NCI-H69 (cell line): ENCODE measurements at regions not wholly inside any gene's neighbourhood (a gene's known extent, or its start where the extent isn't known, plus 50 kb on each side); places are given as distances from the start of the nearest gene placed in this dataset.
"Not testable (repeated sequence)": the region's sequence is repeated elsewhere in the genome, so short reads cannot be mapped to it uniquely, and the experiment has no call there.

Source experiments
- DNase-seq: peaks from one replicate; lab custom pipeline; 2025; lab: John Stamatoyannopoulos, UW

DNA sequence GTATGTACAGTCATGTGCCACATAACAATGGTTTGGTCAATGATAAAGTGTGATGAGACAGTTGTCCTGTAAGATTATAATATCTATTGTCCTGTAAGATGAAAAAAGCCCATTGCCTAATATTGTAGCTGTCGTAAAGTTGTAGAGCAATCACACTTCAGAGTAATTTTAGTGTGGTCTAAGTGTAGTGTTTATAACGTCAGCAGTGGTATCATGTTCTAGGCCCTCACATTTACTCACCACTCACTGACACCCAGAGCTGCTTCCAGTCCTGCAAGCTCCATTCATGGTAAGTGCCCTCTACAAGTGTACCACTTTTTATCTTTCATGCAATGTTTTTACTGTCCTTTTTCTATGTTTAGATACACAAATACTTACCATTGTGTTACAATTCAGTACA is 259.9 kb upstream of the RAB4A start:
- DNase-seq = no peak

DNA sequence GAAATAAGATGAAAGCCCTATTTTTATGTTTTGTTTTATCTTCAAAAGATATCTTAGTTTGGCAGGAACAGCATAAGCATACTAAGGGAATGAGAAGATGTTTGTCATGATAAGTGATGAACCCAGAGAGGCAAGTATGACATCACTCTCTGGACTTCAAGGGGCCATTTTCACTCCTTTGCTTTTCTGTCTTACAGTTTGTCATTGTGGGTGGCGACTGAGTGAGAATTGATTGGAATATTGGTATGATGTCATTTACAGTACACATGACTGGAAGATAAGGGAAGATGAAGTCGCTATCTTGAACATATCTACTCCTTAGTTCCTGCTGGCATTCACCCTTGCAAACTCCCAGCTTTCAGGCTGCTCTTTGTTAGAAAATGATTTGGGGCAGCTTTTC is 258.1 kb upstream of the RAB4A start:
- no peak for DNase-seq

DNA sequence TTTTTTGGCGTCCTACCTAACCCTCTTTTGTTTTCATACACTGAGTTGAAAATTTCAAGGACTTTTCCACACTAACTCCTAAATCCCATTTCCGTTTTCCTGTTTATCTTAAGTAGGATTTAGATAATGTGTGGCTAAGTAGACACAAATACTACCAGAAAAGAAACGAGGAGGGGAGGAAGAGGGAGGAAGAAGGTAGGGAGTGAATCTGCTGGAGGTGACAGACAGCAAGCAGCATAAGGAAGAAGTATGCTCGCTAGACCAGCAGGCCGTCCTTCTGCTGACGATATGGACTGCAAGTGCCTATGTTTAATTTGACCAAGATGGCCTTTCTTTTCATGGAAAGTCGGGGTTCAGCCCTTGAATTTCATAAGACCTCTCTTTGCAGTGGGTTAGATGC is 256.9 kb upstream of the RAB4A start:
- no peak for DNase-seq

DNA sequence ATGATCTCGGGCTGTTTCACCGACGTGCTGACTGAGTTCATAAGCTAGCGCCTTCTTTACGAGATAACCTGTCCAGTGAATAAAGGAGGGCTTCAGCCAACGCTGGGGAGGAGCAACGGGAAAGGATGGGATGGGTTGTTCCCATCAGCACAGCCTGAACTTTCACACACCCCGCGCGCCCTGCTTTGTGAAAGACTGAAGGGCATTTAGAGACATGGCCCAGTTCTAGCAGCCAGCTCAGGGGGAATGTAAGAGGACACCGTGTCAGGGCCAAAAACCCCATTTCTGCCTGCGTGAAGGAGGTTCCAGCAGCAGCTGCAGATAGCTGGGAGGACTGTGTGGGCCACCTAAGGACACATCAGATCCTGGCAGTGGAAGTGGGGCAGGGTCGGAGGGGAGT is 255.1 kb upstream of the RAB4A start:
- no peak for DNase-seq

DNA sequence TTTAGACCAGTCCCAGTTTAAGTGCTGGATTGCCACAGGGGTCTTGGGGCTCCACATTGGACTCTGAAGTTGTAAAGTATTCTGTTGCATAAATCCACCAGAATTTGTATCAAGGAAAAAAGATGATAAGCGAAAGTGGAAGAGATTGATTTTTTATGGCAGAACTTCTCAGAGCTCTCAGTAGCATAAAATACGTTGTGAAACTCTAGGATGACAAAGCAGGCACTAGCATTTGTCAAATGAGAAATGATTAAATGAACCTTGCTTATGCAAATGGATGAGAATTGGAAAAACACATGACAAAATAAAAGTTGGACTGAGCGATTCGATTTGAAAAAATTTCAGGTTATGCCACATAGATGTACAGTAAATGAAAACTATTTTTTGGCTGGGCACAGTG is 253.8 kb upstream of the RAB4A start:
- DNase-seq = no peak

DNA sequence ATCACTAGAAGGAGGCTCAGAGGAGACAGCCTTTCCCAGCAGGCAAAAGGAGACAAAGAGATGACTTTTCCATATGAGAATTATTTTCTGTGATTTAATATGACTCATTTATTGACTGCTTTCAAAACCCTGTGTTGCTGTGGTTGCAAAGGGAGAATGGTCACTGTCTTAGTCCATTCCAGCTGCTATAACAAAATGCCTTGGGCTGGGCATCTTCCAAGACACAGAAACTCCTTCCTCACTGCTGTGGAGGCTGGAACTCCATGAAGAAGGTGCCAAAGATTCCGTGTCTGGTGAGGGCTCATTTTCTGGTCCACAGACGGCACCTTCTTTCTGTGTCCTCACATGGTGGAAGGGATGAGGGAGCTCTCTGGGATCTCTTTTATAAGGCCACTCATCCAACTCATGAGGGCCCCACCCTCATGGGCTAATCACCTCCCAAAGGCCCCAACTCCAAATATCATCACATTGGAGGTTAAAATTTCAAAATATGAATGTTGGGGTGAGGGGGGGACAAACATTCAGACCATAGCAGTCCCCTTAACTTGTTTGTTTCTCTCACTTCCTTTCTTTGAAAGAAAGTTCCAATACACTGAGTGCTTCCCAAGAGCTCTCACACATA is 252.1 kb upstream of the RAB4A start:
- DNase-seq = no peak

DNA sequence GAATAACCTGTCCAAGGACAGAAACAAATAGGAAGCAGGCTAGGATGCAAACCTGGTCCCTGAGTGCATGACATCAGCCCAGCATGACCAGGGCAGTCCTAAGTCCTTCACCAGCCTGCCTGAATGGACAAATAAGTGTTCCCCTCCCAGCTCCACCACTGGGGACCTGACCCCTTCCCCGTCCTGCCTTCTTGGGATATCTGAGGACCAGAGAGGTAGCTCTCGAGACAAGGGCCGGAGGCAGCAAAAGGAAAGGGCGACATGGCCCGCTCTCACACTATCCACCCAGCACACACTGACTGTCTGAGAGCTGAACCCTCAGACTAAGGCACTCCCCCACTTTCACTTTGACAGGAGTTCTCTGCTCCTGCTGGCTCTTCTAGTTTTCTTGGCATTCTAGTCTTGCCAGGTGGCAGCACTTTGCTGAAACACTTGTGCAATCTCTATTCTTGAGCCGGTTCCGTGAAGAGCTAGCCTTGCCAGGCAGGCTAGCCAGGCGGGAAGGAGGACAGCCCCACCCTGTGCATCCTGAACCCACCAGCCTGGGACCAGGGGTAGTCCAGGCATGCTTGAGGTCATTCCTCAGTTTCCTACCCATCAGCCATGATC is 251.1 kb upstream of the RAB4A start:
- DNase-seq = no peak

DNA sequence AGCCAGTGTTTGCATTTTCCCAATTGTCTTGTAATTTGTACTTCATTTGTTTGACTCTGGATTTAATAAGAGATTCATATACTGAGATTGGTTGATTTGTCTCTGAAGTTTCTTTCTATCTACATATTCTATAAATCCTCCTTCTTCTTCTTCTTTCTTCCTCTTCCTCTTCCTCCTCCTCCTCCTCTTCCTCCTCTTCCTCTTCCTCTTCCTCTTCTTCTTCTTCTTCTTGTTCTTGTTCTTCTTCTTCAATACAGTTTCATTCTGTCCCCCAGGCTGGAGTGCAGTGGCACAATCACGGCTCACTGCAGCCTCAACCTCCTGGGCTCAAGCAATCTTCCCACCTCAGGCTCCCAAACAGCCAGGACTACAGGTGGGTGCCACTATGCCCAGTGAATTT is 249.9 kb upstream of the RAB4A start:
- DNase-seq = not testable (repeated sequence)

DNA sequence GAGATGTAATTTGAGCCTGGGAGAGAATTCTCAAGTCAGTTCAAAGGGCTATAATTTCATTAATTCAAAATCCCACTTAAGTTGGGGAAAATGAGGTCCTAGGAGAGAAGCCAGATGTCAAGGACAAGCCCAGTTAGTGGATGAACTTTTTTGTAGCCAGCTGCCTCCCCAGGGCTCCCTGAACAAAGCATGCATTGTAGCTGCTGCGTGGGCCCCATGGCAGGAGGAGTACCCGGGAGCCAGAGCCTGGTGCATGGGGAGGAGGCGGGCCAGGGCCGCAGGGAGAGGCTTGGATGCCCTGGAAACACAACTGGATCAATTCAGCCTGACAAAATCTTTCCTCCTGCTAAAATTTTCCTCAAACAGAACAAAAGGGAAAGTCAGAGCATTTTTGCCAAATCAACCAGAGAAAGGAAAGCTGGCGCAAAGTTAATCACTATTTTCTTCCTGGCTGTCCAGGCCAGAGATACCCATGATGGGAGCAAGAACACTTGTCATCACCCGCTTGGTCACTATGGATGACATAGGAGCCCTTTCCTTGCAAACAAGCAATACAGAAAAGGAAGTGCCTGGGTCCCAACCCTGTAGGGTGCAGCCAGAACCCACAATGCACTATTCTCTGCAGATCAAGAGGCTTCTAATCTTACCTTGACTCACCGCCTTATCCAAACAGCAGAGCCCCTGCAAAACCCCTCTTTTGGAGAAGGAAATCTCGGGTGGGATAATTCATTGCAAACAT is 248.1 kb upstream of the RAB4A start:
- peak; percentile 48 for DNase-seq

DNA sequence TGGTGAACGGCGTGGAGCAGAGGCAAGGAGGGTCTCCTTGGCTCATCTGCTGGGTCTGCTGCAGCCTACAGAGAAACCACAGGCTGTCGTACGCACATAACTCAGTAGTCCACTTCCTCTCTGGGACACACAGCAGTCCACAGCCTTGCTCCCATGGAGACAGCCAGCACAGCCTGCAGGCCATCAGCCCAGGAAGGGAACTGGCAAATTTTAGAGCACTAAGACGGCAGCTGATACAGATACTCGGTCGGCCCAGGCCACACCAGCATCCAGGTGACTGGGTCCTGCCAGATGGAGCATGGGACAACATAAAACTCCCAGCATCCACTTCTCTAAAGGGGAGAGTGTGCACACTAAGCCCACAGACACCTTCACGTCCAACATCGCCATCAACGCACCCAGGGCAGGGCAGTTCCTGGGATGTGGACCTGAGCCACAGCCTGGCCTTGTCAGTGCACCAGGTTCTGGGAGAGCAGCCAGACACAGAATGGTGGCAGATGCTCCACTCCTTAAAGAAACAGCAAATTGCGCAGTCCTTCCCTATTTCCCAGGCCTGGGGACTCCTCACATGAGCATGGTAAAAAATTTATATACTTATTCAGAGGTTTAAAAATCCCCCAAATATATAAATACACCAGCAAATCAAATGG is 247.1 kb upstream of the RAB4A start:
- DNase-seq = no peak

DNA sequence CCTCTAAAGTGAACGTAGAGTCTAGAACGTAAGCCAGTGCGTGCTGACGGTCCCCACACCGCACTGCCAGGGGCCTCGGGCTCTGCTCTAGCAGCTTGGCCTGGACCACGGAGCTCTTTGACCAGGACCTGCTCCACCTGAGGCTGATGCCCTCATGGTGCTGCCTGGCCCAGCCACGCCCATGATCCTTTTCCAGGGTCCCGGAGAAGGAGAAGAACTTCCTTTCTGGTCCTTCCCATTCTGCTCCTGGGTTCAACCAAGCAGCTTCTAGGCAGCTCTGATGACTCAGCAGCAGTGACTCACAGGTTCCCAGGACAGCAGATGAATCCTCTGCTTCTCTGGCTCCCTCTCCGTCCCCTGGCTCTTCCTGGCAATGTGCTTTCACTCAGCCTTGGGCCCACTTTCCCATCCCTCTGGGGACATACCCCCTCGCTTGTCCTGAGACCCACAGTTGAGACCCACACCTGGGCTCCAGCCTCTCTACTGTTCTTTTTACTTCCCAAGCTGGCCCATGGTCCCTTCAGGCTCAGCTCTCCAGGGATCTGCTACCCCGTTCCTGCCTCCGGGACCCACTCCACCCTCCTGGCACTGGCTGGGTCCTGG is 246.3 kb upstream of the RAB4A start:
- DNase-seq = no peak

DNA sequence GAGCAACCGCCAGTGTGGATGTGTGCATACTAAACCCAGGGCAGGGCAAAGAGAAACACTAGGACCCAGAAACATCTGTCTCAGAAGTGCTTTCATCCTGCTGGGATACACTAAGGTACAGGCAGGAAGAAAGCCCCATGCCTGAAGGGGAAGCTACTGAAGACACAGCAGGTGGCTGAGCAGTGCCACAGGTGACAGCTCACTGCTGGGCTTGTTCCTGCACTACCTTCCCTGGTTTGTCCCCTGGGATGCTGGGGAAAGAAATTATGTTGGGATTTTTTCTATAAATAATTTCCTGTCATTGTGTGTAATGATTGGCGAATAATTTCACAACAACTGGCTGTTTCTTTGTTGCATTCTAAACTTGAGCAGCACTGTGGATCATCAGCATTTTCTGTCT is 245.3 kb upstream of the RAB4A start:
- DNase-seq = peak; percentile 51

DNA sequence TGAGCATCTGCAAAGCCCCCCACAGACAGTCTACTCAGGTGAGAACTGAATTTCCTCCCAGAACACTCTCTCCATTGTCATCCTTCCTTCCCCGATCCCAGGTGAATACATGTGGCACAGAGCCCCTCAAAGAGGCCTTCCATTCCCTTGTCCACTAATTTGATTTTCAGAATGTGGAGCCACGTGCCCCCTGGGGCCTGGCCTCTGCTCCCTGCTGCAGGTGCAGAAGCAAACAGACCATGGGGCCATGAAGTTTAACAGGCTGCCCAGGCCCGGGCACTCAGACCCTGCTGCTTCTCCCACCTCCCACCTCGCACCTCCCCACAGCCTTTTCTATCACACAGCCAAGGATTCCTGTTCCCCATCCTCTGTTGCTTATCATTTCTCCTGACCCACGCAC is 243.8 kb upstream of the RAB4A start:
- no peak for DNase-seq

DNA sequence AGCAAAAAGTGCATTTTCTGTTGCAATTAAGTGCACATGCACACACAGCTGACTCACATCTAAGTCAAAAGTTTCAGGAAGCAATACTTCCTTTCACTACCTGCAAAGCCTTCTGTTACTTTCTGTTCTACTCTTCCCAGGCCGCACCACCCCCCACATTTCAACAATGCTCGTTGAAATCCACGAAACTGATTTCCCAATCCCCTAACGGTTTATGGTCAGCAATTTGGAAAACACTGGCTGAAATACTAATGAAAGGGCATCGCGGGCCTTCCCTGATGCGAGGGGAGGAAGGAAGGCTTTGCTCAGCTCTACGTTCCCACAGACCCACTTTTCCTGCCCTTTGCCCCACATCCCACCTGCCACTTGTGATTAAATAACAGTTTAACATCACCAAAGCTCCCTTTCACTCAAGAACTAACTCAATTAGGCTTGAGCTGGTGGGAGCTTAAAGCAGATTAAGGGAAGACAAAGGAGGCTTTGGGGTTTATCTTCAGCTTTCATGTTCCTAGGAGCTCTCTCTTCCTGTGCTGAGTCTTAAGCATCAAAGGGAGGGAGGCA is 243.2 kb upstream of the RAB4A start:
- DNase-seq = no peak

DNA sequence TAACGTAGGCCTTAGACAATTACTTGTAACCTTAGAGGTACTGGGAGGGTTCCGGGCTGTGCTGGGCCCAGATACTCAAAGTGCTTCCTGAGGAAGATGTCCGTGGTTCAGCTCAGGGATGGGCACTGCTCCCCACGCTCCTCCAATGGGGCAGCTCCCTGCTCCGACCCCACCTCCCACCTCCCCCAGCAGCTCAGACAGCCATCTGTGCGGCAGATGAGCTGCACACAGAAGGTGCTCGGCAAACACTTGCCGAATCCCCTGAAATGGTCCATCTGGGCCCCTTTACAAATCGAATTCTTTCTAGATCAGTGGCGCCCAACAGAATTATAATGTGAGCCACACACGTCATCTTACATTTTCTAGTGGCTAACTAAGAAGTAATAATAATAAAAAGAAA is 242.4 kb upstream of the RAB4A start:
- DNase-seq = peak; percentile 68

DNA sequence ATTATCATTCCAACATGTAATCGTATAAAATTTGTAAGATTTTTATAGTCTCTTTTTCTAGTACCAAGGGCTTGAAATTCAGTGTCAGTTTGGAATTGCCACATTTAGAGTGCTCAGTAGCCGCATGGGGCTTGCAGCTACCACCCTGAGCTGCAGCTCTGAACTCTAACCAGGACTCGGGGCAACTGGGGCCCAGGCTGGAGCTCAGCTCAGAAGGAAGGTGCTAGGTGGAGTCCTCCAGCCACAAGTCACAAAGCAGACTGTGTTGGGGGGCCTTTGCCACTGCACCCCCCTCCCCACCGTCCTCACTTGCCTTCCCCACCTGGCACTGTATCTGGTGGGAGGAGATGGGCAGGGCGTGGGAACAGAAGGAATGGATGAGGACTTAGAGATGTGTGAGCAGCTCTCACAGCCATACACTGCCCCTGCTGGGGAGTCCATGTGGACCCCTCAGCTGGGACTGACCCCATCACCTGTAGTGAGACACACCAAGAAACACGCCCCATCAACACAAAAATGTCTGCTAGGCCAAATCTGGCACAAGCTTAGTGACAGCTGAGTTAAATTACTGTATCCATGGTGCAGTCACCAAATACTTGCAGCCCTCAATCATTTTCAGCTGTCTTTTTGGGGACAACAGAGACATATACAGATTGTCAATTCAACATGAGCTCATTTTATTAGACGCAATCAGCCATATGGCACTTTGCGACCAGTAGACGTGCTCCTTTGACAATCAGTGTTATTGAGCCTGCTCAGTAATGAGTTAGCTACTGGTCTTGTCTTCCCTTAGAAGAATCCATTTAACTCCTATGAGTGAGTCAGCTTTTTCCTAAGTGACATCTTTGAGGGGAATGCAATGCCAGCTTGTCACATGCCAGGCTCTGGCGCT is 241.7 kb upstream of the RAB4A start:
- peak; percentile 63 for DNase-seq

DNA sequence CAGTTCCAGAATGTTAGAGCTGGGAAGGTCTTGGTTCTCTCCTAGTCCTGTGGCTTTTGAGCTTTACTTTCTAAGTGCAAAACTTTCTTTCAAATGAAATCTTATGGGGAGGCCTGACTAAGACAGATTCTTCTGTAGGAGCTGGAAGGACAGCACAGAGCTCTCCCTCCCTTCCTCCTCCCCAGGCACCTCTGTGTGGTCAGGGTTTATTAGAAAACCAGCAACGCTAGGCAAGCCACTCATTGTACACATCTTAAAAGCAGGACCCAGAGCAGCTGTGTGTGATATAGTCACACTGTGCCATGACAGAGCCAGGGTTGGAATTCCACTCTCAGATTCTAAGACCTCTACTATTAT is 241.1 kb upstream of the RAB4A start:
- no peak for DNase-seq

DNA sequence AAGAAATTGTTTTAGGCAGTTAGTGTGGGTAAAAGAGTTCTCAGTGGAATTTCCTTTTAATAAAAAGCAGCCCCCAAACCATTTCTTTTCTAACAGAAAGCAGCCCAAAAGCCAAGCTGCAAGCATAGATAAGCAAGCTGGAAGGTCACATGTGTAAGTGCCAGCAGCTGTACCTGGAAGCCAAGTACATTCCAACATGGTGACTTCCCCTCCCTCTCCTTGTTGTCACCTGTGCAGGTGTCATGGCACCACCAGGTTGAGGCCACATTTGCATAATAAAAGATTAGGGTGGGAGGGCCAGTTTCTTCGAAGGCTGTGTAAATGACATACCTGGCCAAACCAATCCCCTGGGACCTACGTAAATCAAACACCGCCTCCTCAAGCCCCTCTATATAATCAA is 240.3 kb upstream of the RAB4A start:
- peak; percentile 40 for DNase-seq

DNA sequence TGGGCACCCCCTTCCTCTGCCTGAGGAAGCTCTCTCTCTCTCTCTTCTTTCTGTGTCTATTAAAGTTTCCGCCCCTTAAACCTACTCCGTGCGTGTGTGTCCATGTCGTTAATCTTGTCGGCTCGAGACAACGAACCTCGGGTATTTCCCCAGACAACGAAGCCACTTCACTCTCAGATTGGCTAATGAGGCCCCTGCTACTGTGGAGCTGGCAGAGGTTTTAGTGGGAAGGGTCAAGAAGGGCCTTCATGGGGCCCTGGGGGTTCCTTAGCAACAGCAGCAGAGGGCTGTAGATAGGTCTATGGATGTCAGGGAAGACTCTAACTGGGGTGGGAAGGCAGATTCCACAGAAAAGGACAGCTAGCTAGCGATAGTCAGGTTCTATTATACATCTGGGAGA is 239.8 kb upstream of the RAB4A start:
- peak; percentile 66 for DNase-seq

DNA sequence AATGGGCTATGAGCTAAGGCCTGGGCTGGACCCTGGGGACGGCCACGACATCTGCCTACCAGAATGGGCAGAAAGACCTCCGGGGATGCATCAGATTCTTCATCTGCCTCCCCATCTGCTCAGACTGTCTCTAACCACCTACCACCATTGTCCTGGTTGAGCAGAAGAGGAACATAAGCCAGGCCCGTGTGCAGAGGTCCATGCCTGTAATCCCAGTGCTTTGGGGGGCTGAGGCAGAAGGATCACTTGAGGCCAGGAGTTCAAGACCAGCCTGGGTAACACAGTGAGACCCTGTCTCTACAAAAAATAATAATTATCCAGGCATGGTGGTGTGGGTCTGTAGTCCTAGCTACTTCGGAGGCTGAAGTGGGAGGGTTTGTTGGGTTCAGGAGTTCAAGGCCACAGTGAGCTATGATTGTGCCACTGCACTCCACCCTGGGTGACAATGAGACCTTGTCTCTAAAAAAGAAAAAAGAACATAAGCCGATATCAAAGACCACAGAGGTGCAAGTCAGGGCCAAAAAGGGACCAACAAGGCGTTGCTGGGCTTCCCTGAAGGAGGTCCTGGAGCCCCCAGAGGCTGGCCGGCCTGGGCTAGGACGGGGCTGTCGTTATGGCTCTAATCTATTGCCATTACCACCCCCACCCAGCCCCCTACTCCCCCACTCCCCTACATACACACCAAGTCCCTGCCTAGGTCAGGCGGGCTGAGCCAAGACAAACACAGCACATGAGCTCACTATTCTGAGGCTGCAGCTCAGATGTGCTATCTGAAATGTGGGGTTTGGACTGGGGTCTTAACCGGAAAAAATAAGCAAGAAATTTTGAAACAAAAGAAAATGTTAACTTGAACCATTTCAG is 239.2 kb upstream of the RAB4A start:
- DNase-seq = peak; percentile 66
